ENCODE measurements at regions not wholly inside any gene's neighbourhood (a gene's known extent, or its start where the extent isn't known, plus 50 kb on each side); places are given as distances from the start of the nearest gene placed in this dataset.

DNA sequence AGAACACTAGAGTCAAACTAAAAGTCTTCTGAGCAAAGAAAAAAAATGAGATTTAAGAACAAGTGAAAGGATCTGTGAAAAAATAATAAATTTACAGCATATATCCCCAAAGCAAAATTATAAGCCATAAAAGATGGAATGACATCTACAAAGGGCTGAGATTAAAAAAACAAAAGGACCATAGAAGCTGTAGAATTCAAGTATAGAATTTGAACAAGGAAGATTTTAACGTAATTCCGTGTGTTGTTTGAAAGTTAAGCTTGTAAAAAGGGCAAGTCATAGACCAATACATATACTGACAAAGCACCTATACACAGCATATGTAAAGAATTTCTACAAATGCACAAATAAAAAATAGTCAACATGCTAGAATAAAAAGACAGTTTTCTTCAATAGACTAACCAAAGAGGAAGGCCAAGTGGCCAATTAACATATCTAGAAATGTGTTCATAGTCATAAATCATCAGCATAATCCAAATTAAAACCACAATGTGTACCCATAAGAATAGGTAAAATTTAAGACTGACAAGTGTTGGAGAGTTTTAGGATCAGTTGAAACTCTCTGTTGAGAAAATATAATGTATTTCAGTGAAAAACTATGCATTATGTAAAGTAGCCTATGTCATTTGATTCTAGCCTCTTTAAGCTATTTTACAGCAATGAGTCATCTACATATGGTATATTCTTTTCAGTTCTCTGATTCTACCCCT is 674.9 kb downstream of the OLFM4 start:
- H3K4me1 ChIP-seq, result no peaks in the 10 kb centered on the region
- DNase-seq, result no peak
- TF ChIP-seq POLR2AphosphoS5 (IDR thresholded peaks at IDR 0.05) (no peak), POLR2A (IDR thresholded peaks at IDR 0.05) (no peak), EP300 (IDR thresholded peaks at IDR 0.05) (no peak)
- TF ChIP-seq, protein P1, sequence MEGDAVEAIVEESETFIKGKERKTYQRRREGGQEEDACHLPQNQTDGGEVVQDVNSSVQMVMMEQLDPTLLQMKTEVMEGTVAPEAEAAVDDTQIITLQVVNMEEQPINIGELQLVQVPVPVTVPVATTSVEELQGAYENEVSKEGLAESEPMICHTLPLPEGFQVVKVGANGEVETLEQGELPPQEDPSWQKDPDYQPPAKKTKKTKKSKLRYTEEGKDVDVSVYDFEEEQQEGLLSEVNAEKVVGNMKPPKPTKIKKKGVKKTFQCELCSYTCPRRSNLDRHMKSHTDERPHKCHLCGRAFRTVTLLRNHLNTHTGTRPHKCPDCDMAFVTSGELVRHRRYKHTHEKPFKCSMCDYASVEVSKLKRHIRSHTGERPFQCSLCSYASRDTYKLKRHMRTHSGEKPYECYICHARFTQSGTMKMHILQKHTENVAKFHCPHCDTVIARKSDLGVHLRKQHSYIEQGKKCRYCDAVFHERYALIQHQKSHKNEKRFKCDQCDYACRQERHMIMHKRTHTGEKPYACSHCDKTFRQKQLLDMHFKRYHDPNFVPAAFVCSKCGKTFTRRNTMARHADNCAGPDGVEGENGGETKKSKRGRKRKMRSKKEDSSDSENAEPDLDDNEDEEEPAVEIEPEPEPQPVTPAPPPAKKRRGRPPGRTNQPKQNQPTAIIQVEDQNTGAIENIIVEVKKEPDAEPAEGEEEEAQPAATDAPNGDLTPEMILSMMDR (IDR thresholded peaks at IDR 0.05), result no peak
- H3K27me3 ChIP-seq, result no peaks in the 10 kb centered on the region
- 88 to 91% (median 90%) methylated on average over 2 of the region's 2 CpGs for WGBS, 5 donors
- H3K27ac ChIP-seq, result no peak overlapping the region
- intact Hi-C loops (cut with DNase I; ENCODE audit: low total_unique reads), result no loop called here
- H3K36me3 ChIP-seq, result no peaks in the 10 kb centered on the region
- peaks cover 0 to 13% (median 2%) of the 10 kb centered on the region in 4 donors for H3K9me3 ChIP-seq
- H3K4me3 ChIP-seq, result no peak overlapping the region

DNA sequence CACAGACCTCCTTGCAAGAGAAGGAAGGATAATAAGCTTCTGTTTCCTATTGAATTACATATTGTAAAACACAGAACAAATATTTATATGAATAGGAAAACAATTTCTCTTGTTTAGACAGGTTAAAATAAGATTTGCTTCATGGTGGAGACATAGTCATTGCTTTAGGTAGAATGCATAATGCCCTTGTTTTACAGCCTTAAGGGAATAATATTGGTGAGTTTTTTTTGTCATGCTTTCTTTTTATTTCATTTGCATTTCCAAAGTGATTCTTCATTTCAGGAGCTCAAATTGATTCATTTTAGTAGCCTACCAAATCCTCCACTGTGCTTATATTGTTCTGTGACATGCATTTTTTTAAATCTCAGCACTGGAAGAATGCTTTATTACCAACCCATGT is 690.7 kb downstream of the OLFM4 start:
- intact Hi-C loops (cut with DNase I; ENCODE audit: low total_unique reads), result no loop called here
- TF ChIP-seq EP300 (IDR thresholded peaks at IDR 0.05) (no peak), POLR2A (IDR thresholded peaks at IDR 0.05) (no peak), POLR2AphosphoS5 (IDR thresholded peaks at IDR 0.05) (no peak)
- TF ChIP-seq, protein P1 (IDR thresholded peaks at IDR 0.05), result no peak
- no peaks in the 10 kb centered on the region for H3K27me3 ChIP-seq
- DNase-seq, result no peak
- H3K4me3 ChIP-seq, result no peak overlapping the region
- H3K4me1 ChIP-seq, result no peaks in the 10 kb centered on the region
- no peak overlapping the region for H3K27ac ChIP-seq
- H3K36me3 ChIP-seq, result no peaks in the 10 kb centered on the region
- peaks cover 0 to 20% (median 13%) of the 10 kb centered on the region in 4 donors for H3K9me3 ChIP-seq

DNA sequence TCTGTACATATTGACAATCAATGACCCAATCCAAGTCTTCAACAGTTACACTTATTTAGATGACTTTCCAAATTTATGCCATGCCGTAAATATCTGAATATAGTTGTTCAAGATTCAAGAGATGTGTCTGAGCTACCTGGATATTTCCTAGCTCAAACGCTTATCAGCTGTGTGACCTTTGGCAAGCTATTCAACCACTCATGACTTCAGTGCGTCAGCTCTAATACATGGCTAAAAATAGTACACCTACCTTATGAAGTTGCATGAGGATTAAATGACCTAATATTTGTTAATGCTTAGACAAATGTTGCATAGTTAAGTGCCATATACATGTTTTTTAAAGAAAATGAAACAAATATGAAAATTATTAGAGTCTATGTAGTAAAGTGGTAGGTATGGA is 704.1 kb downstream of the OLFM4 start:
- Histone ChIP-seq H3K27me3 (no peaks in the 10 kb centered on the region), H3K9me3 (no peaks in the 10 kb centered on the region), H3K36me3 (no peaks in the 10 kb centered on the region), H3K4me1 (no peaks in the 10 kb centered on the region), H3K27ac (no peak overlapping the region), H3K4me3 (no peak overlapping the region)
- intact Hi-C loops (cut with DNase I; ENCODE audit: low total_unique reads), result no loop called here
- TF ChIP-seq, protein P1 (IDR thresholded peaks at IDR 0.05), result no peak
- TF ChIP-seq EP300 (IDR thresholded peaks at IDR 0.05) (no peak), POLR2AphosphoS5 (IDR thresholded peaks at IDR 0.05) (no peak), POLR2A (IDR thresholded peaks at IDR 0.05) (no peak)
- 45 to 72% (median 59%) methylated on average over 3 of the region's 3 CpGs for WGBS, 5 donors
- no peak for DNase-seq

DNA sequence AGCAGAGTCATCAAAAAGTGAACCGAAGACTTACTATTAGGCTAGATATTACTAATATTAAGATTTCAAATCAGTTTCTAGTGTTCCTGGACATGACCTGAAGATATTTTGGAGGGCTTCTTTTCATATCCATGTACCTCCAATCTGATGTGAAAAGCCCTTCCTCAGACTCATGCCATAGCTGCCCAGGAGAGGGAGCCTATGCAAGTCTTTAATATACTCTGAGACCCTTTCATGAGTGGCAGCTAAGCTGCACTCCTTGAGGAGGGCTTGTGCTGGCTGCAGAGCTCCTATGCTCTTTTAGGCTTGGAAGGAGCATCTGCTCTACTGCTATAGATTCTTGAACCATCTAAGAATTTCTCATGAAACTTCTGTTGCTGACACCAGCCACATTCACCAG is 715.3 kb downstream of the OLFM4 start:
- H3K4me3 ChIP-seq, result no peak overlapping the region
- H3K9me3 ChIP-seq, result no peaks in the 10 kb centered on the region
- H3K36me3 ChIP-seq, result no peaks in the 10 kb centered on the region
- WGBS, 5 donors, result 92 to 97% (median 96%) methylated on average over 1 of the region's 1 CpG
- no peaks in the 10 kb centered on the region for H3K4me1 ChIP-seq
- no peaks in the 10 kb centered on the region for H3K27me3 ChIP-seq
- TF ChIP-seq POLR2A (IDR thresholded peaks at IDR 0.05) (no peak), EP300 (IDR thresholded peaks at IDR 0.05) (no peak), POLR2AphosphoS5 (IDR thresholded peaks at IDR 0.05) (no peak)
- TF ChIP-seq, protein P1 (IDR thresholded peaks at IDR 0.05), result no peak
- intact Hi-C loops (cut with DNase I; ENCODE audit: low total_unique reads), result no loop called here
- no peak for DNase-seq
- H3K27ac ChIP-seq, result no peak overlapping the region
